Posterior vena cava (tissue), 2 donors: ENCODE measurements at regions not wholly inside any gene's neighbourhood (a gene's known extent, or its start where the extent isn't known, plus 50 kb on each side); places are given as distances from the start of the nearest gene placed in this dataset.
"Not testable (repeated sequence)": the region's sequence is repeated elsewhere in the genome, so short reads cannot be mapped to it uniquely, and the experiment has no call there.

ENCODE experiments used
- DNase-seq: peaks from one replicate; pipeline ENCODE4 v3.0.0-alpha.2; 2020; ENCODE audit warnings: low spot score
- intact Hi-C, 2 donors: fragments of 100-400 bp; cut with DNase I; formaldehyde crosslinking; loops; one replicate each; pipeline versions ENCODE4 v1.14.1 to v1.14.2; 2022 to 2023
- donor health status: DM: yes; HTN: yes; CAD: no.
- donor health status: DM: yes; HTN: yes; CAD: no.

DNA sequence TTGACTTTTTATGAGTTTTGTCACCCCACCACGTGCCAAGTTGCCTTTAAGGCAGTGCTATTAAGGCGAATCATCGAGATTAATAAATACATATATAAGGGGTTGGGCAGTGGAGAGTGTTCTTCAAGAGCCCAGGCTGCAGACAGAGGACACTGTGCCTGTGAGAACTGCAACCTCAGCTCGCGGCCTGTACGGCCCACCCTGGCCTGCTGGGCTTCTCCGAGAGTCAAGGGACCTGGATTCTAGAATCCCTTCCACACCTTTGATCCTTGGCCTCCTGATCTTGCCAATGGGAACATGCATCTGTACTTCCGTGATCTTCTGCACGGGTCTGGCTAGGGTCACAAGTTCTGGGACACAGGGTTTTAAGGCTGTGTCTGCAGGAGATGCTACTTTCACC lies 54.5 kb downstream of the IRX5 start:
- no peak for DNase-seq
- intact Hi-C loops: no loop called here

DNA sequence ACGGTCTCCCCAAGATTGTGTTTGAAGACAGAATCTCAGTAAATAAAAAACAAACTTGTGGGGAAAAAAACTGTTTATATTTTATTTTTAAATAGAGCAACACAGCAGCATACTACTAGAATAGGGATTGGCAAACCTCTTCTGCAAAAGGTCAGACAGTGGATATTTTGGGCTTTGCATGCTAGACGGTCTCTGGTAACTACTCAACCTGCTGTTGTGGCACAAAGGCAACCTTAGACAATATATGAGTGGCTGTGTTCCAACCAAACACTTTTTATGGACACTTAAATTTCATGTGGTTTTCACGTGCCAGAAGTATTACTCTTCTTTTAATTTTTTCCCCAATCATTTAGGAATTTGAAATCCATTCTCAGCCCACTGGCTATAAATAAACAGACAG lies 55.0 kb downstream of the IRX5 start:
- intact Hi-C loops: no loop called here
- DNase-seq: no peak

GRCh38 chr16:54986409-54986808 lies 55.7 kb downstream of the IRX5 start:
- intact Hi-C loops: no loop called here
- DNase-seq: no peak

- no peak for DNase-seq
- intact Hi-C loops: no loop called here
Observed at GRCh38 chr16:54987081-54987480, 56.4 kb downstream of the IRX5 start.

GRCh38 chr16:54991525-54991924 lies 60.9 kb downstream of the IRX5 start:
- DNase-seq: no peak
- intact Hi-C loops: no loop called here

DNA sequence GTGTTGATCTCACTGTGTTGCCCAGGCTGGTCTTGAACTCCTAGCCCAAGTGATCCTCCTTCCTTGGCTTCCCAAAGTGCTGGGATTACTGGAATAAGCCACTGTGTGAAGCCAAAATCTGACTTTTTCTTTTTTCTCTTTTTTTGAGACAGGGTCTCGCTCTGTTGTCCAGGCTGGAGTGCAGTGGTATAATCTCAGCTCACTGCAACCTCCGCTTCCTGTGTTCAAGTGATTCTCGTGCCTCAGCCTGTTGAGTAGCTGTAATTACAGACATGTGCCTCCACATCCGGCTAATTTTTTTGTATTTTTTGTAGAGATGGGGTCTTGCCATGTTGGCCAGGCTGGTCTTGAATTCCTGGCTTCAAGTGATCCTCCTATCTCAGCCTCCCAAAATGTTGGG lies 61.3 kb downstream of the IRX5 start:
- DNase-seq, intact Hi-C loops: not testable (repeated sequence)

DNA sequence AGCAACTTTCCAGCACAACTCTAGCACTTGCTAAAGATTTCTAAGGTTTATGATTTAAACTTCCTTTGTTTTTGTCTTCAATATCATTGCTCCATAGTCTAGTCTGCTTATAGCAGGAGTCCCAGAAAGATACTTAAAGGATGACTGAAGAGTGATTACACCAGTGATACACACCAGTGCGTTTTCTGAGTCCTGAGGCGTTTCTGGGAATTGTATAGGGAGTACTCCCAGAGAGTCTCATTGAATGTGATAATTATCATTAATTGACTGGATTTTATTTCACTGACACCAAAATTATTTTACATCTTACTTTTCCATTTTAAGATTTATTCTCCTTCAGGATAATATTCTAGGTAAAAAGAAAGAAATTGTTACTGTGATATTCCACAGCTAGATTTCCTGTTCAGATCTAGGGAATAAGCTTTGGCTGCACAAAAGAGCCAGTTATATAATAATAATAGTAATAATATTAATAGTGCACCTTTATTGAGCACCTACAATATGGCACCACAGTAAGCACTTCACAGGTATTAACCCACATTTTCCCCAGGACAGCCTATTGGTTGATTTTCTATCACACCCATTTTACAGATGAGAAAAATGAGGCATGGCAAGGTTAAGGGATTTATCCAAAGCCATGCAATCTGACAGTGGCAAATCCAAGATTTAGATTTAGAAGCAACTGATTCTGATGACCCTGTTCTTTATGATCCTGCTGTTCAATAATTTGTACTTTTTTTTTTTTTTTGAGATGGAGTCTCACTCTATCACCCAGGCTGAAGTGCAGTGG lies 62.6 kb downstream of the IRX5 start:
- intact Hi-C loops: no loop called here
- no peak for DNase-seq

DNA sequence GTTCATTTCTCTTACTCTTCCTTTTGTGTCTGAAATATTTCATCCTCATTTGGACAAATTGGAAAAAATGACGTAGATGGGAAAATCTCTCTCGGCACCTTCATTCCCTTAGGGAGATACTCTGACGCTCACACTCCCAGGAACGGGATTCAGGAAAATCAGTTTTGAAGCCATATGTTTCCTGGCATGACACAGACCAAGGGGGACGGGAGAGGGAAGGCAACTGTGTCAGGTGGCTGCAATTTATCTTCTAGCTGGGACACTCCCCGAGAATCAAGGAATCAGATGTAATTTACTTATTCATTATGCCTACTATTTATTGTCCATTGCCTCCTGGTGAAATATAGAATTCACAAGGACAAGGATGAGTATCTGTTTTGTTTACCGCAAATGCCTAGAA lies 65.5 kb downstream of the IRX5 start:
- DNase-seq: no peak
- intact Hi-C loops: no loop called here

GRCh38 chr16:54998834-54999233 lies 68.2 kb downstream of the IRX5 start:
- no peak for DNase-seq
- intact Hi-C loops: no loop called here

- intact Hi-C loops: no loop called here
- DNase-seq: no peak
Observed at GRCh38 chr16:54999481-54999880, 68.8 kb downstream of the IRX5 start.

DNA sequence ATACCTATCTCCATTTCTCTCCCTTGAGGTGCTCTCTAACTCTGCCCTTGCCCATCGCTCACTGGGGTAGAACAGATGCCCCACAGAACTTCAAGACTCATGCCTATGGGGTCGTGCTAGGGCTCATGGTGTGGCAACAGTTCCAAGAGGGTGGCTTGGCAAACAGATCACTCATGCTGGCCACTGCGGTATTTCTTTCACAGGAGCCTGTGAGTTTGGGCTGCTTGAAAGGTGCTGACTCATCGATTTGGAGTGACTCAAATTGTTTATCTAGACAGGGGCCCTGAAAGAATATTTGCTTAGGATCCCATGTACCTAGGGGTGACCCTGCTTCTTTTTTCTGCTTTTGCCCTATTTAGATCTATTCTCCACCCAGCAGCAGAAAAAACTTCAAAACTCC lies 69.9 kb downstream of the IRX5 start:
- intact Hi-C loops: no loop called here
- DNase-seq: no peak

DNA sequence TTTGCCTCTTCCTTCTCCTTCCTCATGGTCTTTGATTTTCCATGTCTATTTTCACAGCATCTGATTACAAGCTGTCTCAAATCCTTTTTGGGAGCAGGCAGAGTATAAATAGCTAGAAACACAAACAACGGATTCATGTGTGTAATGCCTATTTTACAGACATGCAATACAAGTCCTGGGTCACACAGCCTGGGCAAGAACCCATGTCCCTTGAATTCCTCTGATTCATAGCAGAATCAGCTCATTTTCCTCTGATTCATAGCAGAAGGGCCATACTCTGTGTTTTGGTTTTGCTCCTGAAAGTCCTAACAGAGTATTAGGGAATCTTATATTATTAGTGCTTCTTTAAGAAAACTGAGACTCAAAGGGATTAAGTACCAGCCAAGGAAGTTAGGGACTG lies 71.3 kb downstream of the IRX5 start:
- no peak for DNase-seq
- intact Hi-C loops: no loop called here

DNA sequence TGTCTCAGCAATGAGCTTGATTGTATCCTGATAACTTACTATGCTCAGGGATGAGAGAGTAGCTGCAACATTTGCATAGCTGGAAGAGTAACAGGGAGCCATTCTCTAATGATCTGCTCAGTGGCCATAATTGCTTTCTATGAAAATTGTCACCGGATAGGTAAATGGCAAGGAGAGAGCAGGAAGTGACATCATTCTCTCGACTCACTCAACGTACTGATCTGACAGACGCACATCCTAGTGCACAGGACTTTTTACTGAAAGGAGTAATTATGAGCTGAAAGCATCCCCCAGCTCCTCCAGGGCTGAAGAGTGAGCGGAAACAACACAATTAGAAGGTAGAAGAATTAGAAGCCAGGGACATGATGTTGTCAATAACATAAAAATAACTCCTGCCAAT lies 71.8 kb downstream of the IRX5 start:
- DNase-seq: no peak
- intact Hi-C loops: no loop called here

- intact Hi-C loops: no loop called here
- no peak for DNase-seq
Observed at GRCh38 chr16:55003306-55003705, 72.6 kb downstream of the IRX5 start.

- intact Hi-C loops: no loop called here
- no peak for DNase-seq
Observed at GRCh38 chr16:55003916-55004315, 73.3 kb downstream of the IRX5 start.

DNA sequence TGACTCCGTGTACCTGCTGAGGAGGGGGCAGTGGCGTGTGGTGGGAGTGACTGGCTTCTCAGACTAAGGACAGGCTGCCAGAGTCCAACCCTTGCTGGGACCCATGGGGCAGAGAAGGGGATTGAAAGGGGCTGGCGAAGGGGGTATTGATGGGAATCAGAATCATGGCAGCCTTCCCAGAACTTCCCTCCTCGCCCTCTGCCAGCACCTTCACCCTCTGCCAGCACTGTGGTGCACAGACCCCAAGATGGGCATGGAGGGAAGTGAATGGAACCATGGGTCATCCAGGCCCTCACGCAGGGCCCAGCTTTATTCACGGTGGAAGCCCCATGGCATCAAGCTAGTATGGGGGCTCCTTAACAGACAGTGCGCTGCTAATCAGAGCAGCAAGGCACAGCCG lies 76.8 kb downstream of the IRX5 start:
- peak; percentile 59 for DNase-seq
- intact Hi-C loops: no loop called here

- intact Hi-C loops: no loop called here
- peak; percentile 64 for DNase-seq
Observed at GRCh38 chr16:55008836-55009510, 78.3 kb downstream of the IRX5 start.

GRCh38 chr16:55009581-55009980 lies 78.9 kb downstream of the IRX5 start:
- peak; percentile 67 for DNase-seq
- intact Hi-C loops: no loop called here

GRCh38 chr16:55010492-55011160 lies 80.0 kb downstream of the IRX5 start:
- DNase-seq: peak; percentile 44
- intact Hi-C loops: no loop called here

DNA sequence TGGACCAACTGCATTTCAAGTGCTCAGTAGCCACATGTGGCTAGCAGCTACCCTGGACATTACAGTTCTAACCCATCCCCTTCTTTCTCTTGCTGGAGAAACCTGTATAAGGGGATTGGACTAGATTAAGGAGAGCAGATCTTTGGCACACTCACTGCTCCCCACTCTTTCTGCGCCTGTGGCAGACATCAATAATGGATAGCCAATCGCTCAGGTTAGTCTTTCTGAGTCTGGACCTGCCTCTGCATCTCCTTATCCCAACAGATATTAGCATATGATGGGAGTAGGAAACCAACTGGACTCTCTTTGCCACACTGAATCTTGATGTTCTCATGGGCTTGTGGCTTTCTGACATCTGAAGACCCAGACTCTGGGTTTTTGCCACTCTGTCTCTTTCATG lies 81.7 kb downstream of the IRX5 start:
- no peak for DNase-seq
- intact Hi-C loops: no loop called here

DNA sequence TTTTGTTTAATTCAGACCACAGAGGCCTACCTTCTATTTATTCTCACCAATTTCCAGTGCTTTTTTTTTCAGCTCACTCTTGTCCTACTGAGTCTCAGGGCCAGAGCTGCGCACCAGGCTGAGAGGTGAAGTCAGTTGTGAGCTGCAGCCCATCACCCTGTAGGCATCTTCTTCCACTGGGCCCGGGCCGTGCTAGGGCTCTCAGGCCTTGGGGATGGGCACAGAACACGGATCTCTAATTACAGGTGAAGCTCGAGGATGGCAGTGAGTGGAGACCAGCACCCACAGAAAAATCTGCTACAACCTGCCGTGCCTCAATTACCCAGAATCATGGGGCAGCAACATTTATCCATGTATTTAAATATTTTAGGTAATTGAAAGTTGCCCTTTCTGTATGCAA lies 82.1 kb downstream of the IRX5 start:
- DNase-seq: peak; percentile 43
- intact Hi-C loops: no loop called here
